Thoracic aorta (tissue), 2 donors: ENCODE measurements at regions not wholly inside any gene's neighbourhood (a gene's known extent, or its start where the extent isn't known, plus 50 kb on each side); places are given as distances from the start of the nearest gene placed in this dataset.

ENCODE experiments used
- ATAC-seq: fragments of 150-250 bp; one replicate; pipeline ENCODE4 v1.8.0; 2017; ENCODE audit warnings: low read depth; ENCODE audit not compliant: insufficient number of reproducible peaks, low FRiP score
- DNase-seq: peaks from one replicate; pipeline ENCODE4 v3.0.0-alpha.2; 2020; ENCODE audit warnings: low spot score
- H3K27ac ChIP-seq, 2 donors: fragments of 200-600 bp; sonication (generic); 1 replicate in 1 of 2; 2 replicates in 1 of 2; pipeline ENCODE4 v1.5.1; 2016; ENCODE audit warnings: mild to moderate bottlenecking in 2 of 2, moderate library complexity in 2 of 2
- H3K27me3 ChIP-seq: fragments of 200-600 bp; sonication (generic); replicated peaks from 2 replicates; pipeline ENCODE4 v1.6.0; 2016; ENCODE audit warnings: mild to moderate bottlenecking; ENCODE audit not compliant: insufficient read depth
- H3K36me3 ChIP-seq: fragments of 200-600 bp; sonication (generic); one replicate; pipeline ENCODE4 v1.5.1; 2016
- H3K4me1 ChIP-seq, 2 donors: fragments of 200-600 bp; sonication (generic); 1 replicate in 1 of 2; 2 replicates in 1 of 2; pipeline versions ENCODE4 v1.5.1 to v1.6.0; 2016; ENCODE audit warnings: low read depth in 2 of 2, mild to moderate bottlenecking in 1 of 2; ENCODE audit not compliant: control insufficient read depth in 1 of 2
- H3K4me3 ChIP-seq: fragments of 200-600 bp; sonication (generic); 2 replicates; pipeline ENCODE4 v1.5.1; 2016; ENCODE audit warnings: mild to moderate bottlenecking
- H3K9me3 ChIP-seq: fragments of 200-600 bp; sonication (generic); 2 replicates; pipeline ENCODE4 v1.5.1; 2016
- CTCF ChIP-seq: fragments of 200-600 bp; sonication (generic); IDR thresholded peaks from one replicate; pipeline ENCODE4 v1.5.1; 2019; ENCODE audit warnings: antibody characterized with exemption

DNA sequence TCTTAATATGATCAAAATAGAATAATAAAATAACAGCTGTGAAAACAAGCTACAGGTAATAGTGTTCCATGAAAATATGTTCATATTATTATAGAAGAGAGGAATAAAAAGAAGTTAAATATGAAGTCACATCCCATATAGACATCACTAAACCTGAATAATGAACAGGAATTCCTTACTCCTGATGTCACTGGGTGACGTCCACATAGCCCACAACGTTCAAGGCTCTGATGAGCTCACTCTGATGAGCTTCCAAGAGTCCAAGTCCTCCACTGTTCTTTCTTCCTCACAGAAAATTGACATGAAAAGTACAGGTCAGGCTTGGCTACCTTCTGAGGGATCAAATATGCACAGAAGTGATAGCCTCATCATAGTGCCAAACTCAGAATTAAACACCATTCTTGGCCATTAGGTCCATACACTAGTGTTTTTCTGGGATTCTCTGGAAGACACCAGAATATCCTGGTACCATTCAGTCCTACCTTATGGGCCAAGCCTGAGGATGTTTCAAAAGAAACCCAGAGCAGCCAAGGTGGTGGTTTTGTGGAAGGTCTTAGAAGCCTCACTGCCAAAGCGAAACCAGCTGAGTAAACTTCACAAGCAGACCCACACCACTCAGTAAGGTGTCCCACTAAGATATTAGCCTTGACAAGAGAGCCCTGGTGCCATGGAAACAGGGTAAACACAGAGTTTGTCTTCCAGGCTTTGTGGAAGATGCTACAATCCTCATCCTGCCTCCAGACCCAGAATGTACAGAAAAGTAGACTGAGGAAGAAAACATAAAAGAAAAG lies 138.4 kb upstream of the HHIP start:
- no peaks in the 10 kb centered on the region for H3K4me1 ChIP-seq
- H3K9me3 ChIP-seq: no peaks in the 10 kb centered on the region
- no peak overlapping the region for H3K4me3 ChIP-seq
- H3K36me3 ChIP-seq: no peaks in the 10 kb centered on the region
- no peak for TF ChIP-seq CTCF
- DNase-seq: no peak
- H3K27me3 ChIP-seq: no peaks in the 10 kb centered on the region
- H3K27ac ChIP-seq: no peak overlapping the region
- ATAC-seq: no peak

DNA sequence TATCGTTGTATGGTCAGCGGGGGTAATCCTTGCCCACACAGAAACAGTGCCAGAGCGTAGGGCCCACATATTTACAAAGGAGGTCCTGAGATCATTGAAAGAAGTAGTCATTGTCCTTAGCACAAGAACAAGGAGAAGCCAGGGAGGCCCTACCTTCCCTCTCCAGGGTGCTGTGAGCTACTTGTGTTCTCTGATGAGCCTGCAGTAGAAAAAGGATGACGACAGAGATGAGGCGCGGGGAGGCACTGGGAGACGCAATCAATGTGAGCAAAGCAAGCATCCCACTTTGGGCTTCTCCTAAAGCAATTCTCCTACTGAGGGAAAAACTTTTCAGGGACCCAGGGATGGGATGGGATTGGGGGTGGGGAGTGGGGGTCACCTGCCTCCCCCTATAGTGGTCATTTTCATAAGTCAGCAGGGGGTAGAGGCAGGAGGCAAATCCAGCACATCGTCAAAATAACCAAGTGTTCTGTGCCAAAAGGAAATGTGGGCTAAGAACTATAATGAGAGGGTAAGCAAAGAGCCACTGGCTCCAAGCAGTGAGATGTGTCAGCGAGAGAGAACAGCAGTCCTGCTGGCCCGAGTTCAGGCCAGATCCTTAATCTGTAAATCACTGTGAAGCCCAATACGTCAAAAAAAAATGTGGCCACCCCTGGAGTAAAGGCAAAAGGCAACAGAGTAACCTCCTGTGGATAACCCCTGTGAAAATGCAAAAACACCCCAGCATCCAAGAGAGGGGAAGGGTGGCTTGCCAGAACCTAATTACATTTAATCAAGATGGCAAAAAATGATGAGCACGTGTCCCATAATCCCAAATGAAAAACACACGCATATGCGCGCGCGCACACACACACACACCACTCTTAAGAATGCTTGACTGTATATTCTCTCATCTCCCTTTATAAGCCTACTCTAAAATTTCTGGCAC lies 136.6 kb upstream of the HHIP start:
- no peak for TF ChIP-seq CTCF
- DNase-seq (no peak), ATAC-seq (no peak)
- Histone ChIP-seq H3K4me1 (no peaks in the 10 kb centered on the region), H3K27ac (no peak overlapping the region), H3K9me3 (no peaks in the 10 kb centered on the region), H3K4me3 (no peak overlapping the region), H3K27me3 (no peaks in the 10 kb centered on the region), H3K36me3 (no peaks in the 10 kb centered on the region)

DNA sequence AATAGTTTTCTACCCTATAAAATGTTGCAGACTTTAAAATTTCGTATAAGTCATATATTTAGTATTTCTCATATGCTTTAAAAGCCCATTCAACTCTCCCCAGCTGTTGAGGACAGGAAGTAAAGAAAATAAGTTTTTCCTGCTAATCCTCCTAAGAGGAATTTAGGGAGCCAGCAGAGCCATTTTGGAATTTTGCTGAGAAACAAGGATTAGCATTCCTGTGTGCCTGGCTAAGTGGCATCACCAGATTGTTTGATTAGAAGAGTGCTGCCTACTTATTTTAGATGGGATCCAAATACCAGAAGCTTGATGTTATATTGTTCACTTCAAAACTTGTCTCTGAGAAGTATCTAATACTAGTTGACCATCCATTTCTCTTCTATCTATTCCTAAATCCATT lies 131.2 kb upstream of the HHIP start:
- no peak overlapping the region for H3K27ac ChIP-seq
- H3K4me1 ChIP-seq: no peaks in the 10 kb centered on the region
- no peaks in the 10 kb centered on the region for H3K9me3 ChIP-seq
- H3K4me3 ChIP-seq: no peak overlapping the region
- DNase-seq (no peak), ATAC-seq (no peak)
- H3K36me3 ChIP-seq: no peaks in the 10 kb centered on the region
- no peaks in the 10 kb centered on the region for H3K27me3 ChIP-seq
- TF ChIP-seq CTCF: no peak

GRCh38 chr4:144518181-144518895 lies 127.6 kb upstream of the HHIP start:
- Histone ChIP-seq H3K4me1 (no peaks in the 10 kb centered on the region), H3K4me3 (no peak overlapping the region), H3K36me3 (no peaks in the 10 kb centered on the region), H3K27ac (no peak overlapping the region), H3K9me3 (no peaks in the 10 kb centered on the region), H3K27me3 (no peaks in the 10 kb centered on the region)
- no peak for TF ChIP-seq CTCF
- DNase-seq (no peak), ATAC-seq (no peak)

DNA sequence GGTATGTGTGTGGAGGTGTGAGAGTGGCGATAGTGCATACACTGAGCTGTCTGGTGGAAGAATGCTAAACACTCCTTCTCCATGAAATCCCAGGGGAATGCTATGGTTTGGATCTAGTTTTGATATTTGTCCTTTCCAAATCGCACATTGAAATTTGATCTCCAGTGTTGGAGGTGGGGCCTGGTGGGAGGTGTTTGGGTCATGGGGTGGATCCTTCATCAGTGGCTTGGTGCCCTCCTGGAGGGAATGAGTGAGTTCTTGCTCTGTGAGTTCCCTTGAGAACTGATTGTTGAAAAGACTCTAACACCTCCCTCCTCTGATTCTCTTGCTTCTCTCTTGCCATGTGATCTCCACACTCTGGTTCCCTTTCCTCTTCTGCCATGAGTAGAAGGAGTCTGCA lies 114.1 kb upstream of the HHIP start:
- H3K4me1 ChIP-seq: peaks cover 4 to 10% of the 10 kb centered on the region in 2 donors

More for the DNA sequence above, 114.1 kb upstream of the HHIP start:
- Histone ChIP-seq H3K27me3 (no peaks in the 10 kb centered on the region), H3K4me3 (no peak overlapping the region), H3K9me3 (no peaks in the 10 kb centered on the region), H3K27ac (no peak overlapping the region), H3K36me3 (no peaks in the 10 kb centered on the region)
- no peak for TF ChIP-seq CTCF
- ATAC-seq: no peak
- no peak for DNase-seq
